Activated CD8-positive, alpha-beta memory T cell treated with anti-CD3 and anti-CD28 coated beads, Interleukin-2, amount 10 ng/mL, durations not matched to agents 7 days and 5 days (primary cell): ENCODE measurements at regions not wholly inside any gene's neighbourhood (a gene's known extent, or its start where the extent isn't known, plus 50 kb on each side); places are given as distances from the start of the nearest gene placed in this dataset.

Experiments used
- ATAC-seq: fragments of 150-1000 bp; cut with Tn5 transposase; one replicate; pipeline ENCODE4 v1.10.0; 2021; ENCODE audit warnings: moderate library complexity
- CTCF ChIA-PET: fragments of 350-600 bp; sonication (Branson Sonifier 250); formaldehyde crosslinking; loops from one replicate; lab custom pipeline; 2021; ENCODE audit warnings: antibody characterized with exemption; lab: Charles Lee
- DNase-seq: peaks from one replicate; pipeline ENCODE4 v3.0.0-alpha.2; 2020
- H3K27ac Mint-ChIP-seq: one replicate; pipeline ENCODE4 v1.8.0; 2021; ENCODE audit warnings: mild to moderate bottlenecking, mixed read lengths
- H3K27me3 Mint-ChIP-seq: one replicate; pipeline ENCODE4 v1.8.0; 2021; ENCODE audit warnings: mixed read lengths
- H3K36me3 Mint-ChIP-seq: one replicate; pipeline ENCODE4 v1.8.0; 2021; ENCODE audit warnings: mild to moderate bottlenecking, mixed read lengths
- H3K4me1 Mint-ChIP-seq: one replicate; pipeline ENCODE4 v1.8.0; 2021; ENCODE audit warnings: mixed read lengths
- H3K4me3 Mint-ChIP-seq: one replicate; pipeline ENCODE4 v1.8.0; 2021; ENCODE audit warnings: mild to moderate bottlenecking, moderate library complexity, mixed read lengths
- H3K9me3 Mint-ChIP-seq: one replicate; pipeline ENCODE4 v1.8.0; 2022; ENCODE audit warnings: low read depth, mixed read lengths

GRCh38 chr10:9195385-9195784 is 1140.9 kb downstream of the GATA3 start:
- CTCF ChIA-PET: no interaction called here
- no peaks in the 10 kb centered on the region for H3K4me1 Mint-ChIP-seq
- peaks cover 24% of the 10 kb centered on the region for H3K27me3 Mint-ChIP-seq
- H3K9me3 Mint-ChIP-seq: no peaks in the 10 kb centered on the region
- ATAC-seq (no peak), DNase-seq (no peak)
- H3K27ac Mint-ChIP-seq: no peak overlapping the region
- H3K36me3 Mint-ChIP-seq: no peaks in the 10 kb centered on the region
- H3K4me3 Mint-ChIP-seq: no peak overlapping the region

DNA sequence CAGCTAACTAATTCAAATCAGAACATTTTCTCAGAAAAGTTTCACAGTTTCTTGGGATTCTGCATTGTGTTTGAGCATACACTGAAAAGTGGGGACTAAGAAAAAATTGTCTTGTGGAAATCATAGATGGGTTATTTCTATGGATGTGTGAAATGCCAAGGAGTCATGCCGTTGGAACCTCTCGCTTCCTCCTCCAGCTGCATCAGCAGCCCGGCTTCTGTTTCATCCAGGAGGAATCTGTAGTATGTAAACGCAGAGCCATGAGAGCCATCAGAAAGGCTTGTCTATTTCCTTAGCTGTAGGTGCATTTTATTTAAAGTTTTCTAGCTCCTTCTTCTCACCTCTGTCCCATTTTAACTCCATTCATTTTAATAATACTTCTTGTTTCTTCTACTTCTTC is 1144.1 kb downstream of the GATA3 start:
- ATAC-seq: no peak
- DNase-seq: no peak
- no peak overlapping the region for H3K27ac Mint-ChIP-seq
- no peaks in the 10 kb centered on the region for H3K36me3 Mint-ChIP-seq
- H3K4me1 Mint-ChIP-seq: no peaks in the 10 kb centered on the region
- H3K27me3 Mint-ChIP-seq: peaks cover 14% of the 10 kb centered on the region
- no peaks in the 10 kb centered on the region for H3K9me3 Mint-ChIP-seq
- CTCF ChIA-PET: no interaction called here
- no peak overlapping the region for H3K4me3 Mint-ChIP-seq

- Mint-ChIP-seq H3K4me1 (peaks cover 2% of the 10 kb centered on the region), H3K9me3 (no peaks in the 10 kb centered on the region), H3K27me3 (peaks cover 6% of the 10 kb centered on the region), H3K36me3 (no peaks in the 10 kb centered on the region), H3K27ac (no peak overlapping the region), H3K4me3 (no peak overlapping the region)
- ATAC-seq: no peak
- DNase-seq: no peak
- CTCF ChIA-PET: no interaction called here
Observed at GRCh38 chr10:9205558-9205957, 1151.1 kb downstream of the GATA3 start.

DNA sequence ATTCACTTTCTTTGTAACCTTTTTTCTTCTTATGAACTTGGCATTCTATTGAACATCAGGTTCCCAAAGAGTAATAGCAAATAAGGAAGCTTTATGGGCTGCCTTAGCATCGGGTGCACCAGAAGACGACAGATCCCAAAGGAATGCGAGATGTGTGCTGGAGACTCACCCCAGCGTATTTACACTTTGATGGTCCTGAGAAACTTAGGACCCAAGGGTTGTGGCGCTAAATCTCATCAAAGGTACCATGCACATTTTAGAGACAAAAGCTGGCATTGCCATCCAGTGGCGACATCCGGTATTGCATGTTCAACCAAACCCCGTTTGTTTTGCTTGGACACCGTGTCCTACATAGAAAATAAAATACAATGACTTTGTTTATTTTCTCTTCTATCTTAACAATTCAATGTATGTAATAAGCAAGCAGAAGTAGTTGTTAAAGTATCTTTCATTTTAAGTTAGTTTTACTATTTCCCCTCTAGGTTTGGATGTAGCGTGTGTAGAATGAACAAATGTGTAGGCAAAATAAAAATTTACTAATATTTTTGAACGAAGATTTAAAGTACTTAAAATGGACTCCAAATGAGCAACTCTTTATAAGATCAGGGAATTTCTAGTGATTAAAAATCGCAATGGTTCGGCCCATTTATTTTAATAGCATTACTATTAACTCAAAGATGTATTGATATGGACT is 1154.8 kb downstream of the GATA3 start:
- Mint-ChIP-seq H3K27ac (no peak overlapping the region), H3K27me3 (peaks cover 13% of the 10 kb centered on the region), H3K4me3 (no peak overlapping the region), H3K36me3 (no peaks in the 10 kb centered on the region), H3K9me3 (no peaks in the 10 kb centered on the region), H3K4me1 (peaks cover 2% of the 10 kb centered on the region)
- CTCF ChIA-PET: interaction anchor here (0.7 to 1.6 kb wide), 11 partner anchors 9 to 1684 kb away, joined by 3 to 6 read pairs (median 3); no protein-coding TSS in a partner anchor
- DNase-seq: peak; percentile 77
- ATAC-seq: peak; percentile 55

GRCh38 chr10:9211228-9211627 is 1156.7 kb downstream of the GATA3 start:
- H3K4me1 Mint-ChIP-seq: peaks cover 2% of the 10 kb centered on the region
- no peak for ATAC-seq
- CTCF ChIA-PET: no interaction called here
- DNase-seq: no peak
- H3K27ac Mint-ChIP-seq: no peak overlapping the region
- H3K9me3 Mint-ChIP-seq: no peaks in the 10 kb centered on the region
- H3K36me3 Mint-ChIP-seq: no peaks in the 10 kb centered on the region
- no peak overlapping the region for H3K4me3 Mint-ChIP-seq
- peaks cover 7% of the 10 kb centered on the region for H3K27me3 Mint-ChIP-seq

DNA sequence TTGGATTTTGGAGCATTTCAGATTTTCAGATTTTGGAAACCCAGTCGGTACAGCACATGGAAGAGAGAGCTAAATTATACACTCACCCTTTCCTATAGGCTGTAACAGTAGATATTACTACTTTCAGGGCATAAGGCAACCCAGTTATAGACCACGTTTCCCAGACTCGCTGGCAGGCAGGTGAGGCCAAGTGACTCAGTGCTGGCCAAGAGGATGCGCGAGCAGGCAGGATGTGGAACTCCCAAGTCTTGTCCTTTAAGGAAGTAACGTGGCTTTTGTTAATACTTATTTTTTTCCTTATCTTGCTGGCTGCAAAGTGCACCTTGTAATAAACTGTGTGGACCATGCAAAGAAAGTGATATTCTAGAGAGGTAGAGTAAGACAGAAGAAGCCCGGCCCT is 1160.1 kb downstream of the GATA3 start:
- H3K4me3 Mint-ChIP-seq: no peak overlapping the region
- no peaks in the 10 kb centered on the region for H3K36me3 Mint-ChIP-seq
- H3K27ac Mint-ChIP-seq: no peak overlapping the region
- no peaks in the 10 kb centered on the region for H3K9me3 Mint-ChIP-seq
- DNase-seq (no peak), ATAC-seq (no peak)
- H3K27me3 Mint-ChIP-seq: peaks cover 17% of the 10 kb centered on the region
- no peaks in the 10 kb centered on the region for H3K4me1 Mint-ChIP-seq
- CTCF ChIA-PET: no interaction called here

GRCh38 chr10:9215121-9215520 is 1160.6 kb downstream of the GATA3 start:
- H3K4me1 Mint-ChIP-seq: no peaks in the 10 kb centered on the region
- no peak overlapping the region for H3K27ac Mint-ChIP-seq
- DNase-seq (no peak), ATAC-seq (no peak)
- CTCF ChIA-PET: no interaction called here
- H3K36me3 Mint-ChIP-seq: no peaks in the 10 kb centered on the region
- no peaks in the 10 kb centered on the region for H3K9me3 Mint-ChIP-seq
- H3K4me3 Mint-ChIP-seq: no peak overlapping the region
- H3K27me3 Mint-ChIP-seq: peaks cover 17% of the 10 kb centered on the region

DNA sequence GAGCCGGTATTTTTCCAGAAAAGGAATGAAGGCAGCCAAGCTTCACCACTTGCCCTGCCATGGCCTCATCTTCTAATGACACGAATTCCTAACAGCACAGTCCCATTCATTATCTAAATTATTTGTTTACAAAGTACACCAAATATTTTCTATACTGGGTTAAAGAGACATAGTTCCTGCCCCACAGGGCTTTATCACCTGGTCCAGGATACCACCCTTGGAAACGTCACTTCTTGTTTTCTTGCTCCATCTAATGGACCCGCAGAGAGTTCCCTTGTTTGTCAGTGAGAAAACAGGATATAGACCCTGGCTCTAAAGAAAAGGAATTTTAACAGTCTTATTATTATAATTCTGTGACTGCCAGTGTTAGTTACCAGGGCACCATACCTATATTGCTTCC is 1165.4 kb downstream of the GATA3 start:
- CTCF ChIA-PET: no interaction called here
- H3K4me3 Mint-ChIP-seq: no peak overlapping the region

GRCh38 chr10:9222917-9223316 is 1168.4 kb downstream of the GATA3 start:
- DNase-seq: no peak
- no peak overlapping the region for H3K27ac Mint-ChIP-seq
- no peaks in the 10 kb centered on the region for H3K4me1 Mint-ChIP-seq
- no peak for ATAC-seq
- peaks cover 25% of the 10 kb centered on the region for H3K27me3 Mint-ChIP-seq
- no peaks in the 10 kb centered on the region for H3K36me3 Mint-ChIP-seq
- no peaks in the 10 kb centered on the region for H3K9me3 Mint-ChIP-seq
- H3K4me3 Mint-ChIP-seq: no peak overlapping the region
- CTCF ChIA-PET: no interaction called here

More for the DNA sequence above, 1165.4 kb downstream of the GATA3 start:
- DNase-seq (no peak), ATAC-seq (no peak)
- Mint-ChIP-seq H3K4me1 (no peaks in the 10 kb centered on the region), H3K36me3 (no peaks in the 10 kb centered on the region), H3K27me3 (peaks cover 17% of the 10 kb centered on the region), H3K27ac (no peak overlapping the region), H3K9me3 (no peaks in the 10 kb centered on the region)

DNA sequence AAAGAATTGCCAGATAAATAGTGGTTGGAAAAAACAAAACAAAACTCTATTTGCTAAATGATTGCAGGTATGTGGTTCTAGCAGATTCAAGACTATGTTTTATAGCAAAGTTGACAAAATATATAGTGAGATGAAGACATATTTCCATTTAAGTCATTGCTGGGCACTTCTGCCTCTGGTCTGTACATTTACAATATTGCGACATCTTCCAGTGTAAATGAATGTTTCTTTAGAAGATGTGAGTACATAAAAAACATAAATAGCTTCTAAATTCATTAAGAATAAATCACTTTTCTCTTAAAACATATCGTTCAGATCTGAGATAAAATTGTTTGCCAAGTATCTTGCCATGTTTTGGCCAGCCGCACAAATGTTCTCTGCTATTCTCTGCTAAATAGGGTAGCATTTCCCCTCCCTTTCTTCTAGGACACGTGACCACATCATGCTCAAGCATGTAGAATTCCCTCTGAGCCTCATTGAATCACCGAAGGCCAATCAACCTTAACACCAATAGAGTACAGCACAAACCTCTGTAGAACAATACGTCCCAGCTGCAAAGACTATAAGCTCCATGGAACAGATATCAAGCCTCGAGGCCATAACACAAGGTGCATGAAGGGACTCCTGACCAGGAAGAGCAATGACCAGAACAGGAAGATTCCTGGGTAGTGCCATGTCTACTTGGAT is 1173.3 kb downstream of the GATA3 start:
- Mint-ChIP-seq H3K9me3 (no peaks in the 10 kb centered on the region), H3K27me3 (peaks cover 50% of the 10 kb centered on the region), H3K4me3 (no peak overlapping the region), H3K27ac (no peak overlapping the region), H3K36me3 (no peaks in the 10 kb centered on the region), H3K4me1 (peaks cover 7% of the 10 kb centered on the region)
- DNase-seq: no peak
- no peak for ATAC-seq
- CTCF ChIA-PET: no interaction called here

- DNase-seq: no peak
- Mint-ChIP-seq H3K4me3 (no peak overlapping the region), H3K9me3 (no peaks in the 10 kb centered on the region)
Observed at GRCh38 chr10:9228771-9229170, 1174.3 kb downstream of the GATA3 start.

DNA sequence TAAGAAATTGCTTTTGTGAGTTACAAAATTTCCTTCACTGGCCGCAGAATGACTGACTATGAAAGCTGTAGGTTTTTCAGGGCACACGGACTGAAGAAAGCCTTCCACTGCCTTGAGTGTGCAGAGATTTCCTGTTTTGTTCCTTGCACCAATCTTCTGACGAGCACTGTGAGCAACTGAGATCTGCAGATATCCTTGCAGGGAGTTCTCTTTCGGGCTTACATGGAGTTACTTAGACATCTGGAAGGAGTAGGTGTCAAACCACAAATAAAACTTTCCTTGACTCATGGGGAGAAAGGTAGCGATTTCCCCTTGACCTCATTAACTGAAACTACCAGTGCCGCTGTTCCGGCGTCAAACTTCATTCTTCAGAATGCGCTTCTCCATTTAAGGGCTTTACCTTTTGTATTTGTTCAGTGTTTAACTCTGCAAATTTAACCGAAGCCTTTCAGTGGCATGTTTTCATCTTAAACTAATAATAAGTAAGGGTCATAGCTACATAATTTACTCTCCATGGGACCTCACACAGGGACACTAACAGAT is 1175.3 kb downstream of the GATA3 start:
- H3K4me1 Mint-ChIP-seq: peaks cover 7% of the 10 kb centered on the region
- ATAC-seq (no peak), DNase-seq (no peak)
- no peaks in the 10 kb centered on the region for H3K36me3 Mint-ChIP-seq
- no peaks in the 10 kb centered on the region for H3K9me3 Mint-ChIP-seq
- H3K27ac Mint-ChIP-seq: no peak overlapping the region
- H3K4me3 Mint-ChIP-seq: peak overlapping the region; percentile 39
- CTCF ChIA-PET: interaction anchor here (0.6 kb wide), 1 partner anchor 1489 kb away, joined by 3 read pairs; no protein-coding TSS in a partner anchor
- H3K27me3 Mint-ChIP-seq: peaks cover 51% of the 10 kb centered on the region

More at GRCh38 chr10:9228771-9229170, 1174.3 kb downstream of the GATA3 start:
- Mint-ChIP-seq H3K27ac (no peak overlapping the region), H3K27me3 (peaks cover 54% of the 10 kb centered on the region), H3K4me1 (peaks cover 7% of the 10 kb centered on the region), H3K36me3 (no peaks in the 10 kb centered on the region)
- CTCF ChIA-PET: no interaction called here
- ATAC-seq: no peak

GRCh38 chr10:9230625-9231024 is 1176.1 kb downstream of the GATA3 start:
- peaks cover 50% of the 10 kb centered on the region for H3K27me3 Mint-ChIP-seq
- no peaks in the 10 kb centered on the region for H3K9me3 Mint-ChIP-seq
- CTCF ChIA-PET: no interaction called here
- H3K4me3 Mint-ChIP-seq: no peak overlapping the region
- H3K36me3 Mint-ChIP-seq: no peaks in the 10 kb centered on the region
- no peak overlapping the region for H3K27ac Mint-ChIP-seq
- ATAC-seq (no peak), DNase-seq (no peak)
- H3K4me1 Mint-ChIP-seq: peaks cover 7% of the 10 kb centered on the region

DNA sequence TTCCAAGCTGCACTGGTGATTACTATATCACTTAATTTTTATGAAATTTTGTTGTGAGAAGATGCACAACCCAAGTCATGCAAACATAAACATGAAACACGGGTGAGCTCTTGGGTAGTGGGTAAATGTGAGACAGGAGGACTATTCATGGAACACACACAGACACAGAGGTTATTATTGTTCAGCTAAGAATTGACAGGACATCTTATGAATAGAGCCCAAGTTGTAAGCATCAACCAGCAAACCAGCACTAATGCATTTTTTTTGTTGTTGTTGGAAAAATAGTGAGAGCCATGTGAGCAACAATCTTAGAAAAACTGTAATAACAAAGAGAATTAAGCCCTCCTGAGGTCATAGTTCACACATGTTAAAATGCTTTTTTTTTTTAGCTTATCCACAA is 1179.7 kb downstream of the GATA3 start:
- Mint-ChIP-seq H3K36me3 (no peaks in the 10 kb centered on the region), H3K27me3 (peaks cover 57% of the 10 kb centered on the region), H3K27ac (no peak overlapping the region), H3K4me3 (no peak overlapping the region), H3K4me1 (peaks cover 7% of the 10 kb centered on the region), H3K9me3 (no peaks in the 10 kb centered on the region)
- CTCF ChIA-PET: no interaction called here
- ATAC-seq: no peak
- no peak for DNase-seq
